LNCAP (cell line): ENCODE measurements at regions not wholly inside any gene's neighbourhood (a gene's known extent, or its start where the extent isn't known, plus 50 kb on each side); places are given as distances from the start of the nearest gene placed in this dataset.

Experiments used
- CTCF ChIP-seq: fragments of 450-650 bp; IDR thresholded peaks from 2 replicates; pipeline ENCODE4 v1.5.1; 2017; ENCODE audit warnings: mild to moderate bottlenecking

GRCh38 chr10:121096617-121097431, 245.7 kb downstream of the WDR11 start:
- TF ChIP-seq CTCF = no peak

GRCh38 chr10:121098211-121098610, 247.0 kb downstream of the WDR11 start:
- no peak for TF ChIP-seq CTCF

GRCh38 chr10:121098751-121099150, 247.6 kb downstream of the WDR11 start:
- no peak for TF ChIP-seq CTCF

- TF ChIP-seq CTCF = no peak
Observed at GRCh38 chr10:121099181-121099580, 248.0 kb downstream of the WDR11 start.

- TF ChIP-seq CTCF = no peak
Observed at GRCh38 chr10:121099592-121099991, 248.4 kb downstream of the WDR11 start.

GRCh38 chr10:121101561-121101960, 250.4 kb downstream of the WDR11 start:
- TF ChIP-seq CTCF = no peak

- TF ChIP-seq CTCF = no peak
Observed at GRCh38 chr10:121102706-121103105, 251.5 kb downstream of the WDR11 start.
